ENCODE measurements at regions not wholly inside any gene's neighbourhood (a gene's known extent, or its start where the extent isn't known, plus 50 kb on each side); places are given as distances from the start of the nearest gene placed in this dataset.
"Not testable (repeated sequence)": the region's sequence is repeated elsewhere in the genome, so short reads cannot be mapped to it uniquely, and the experiment has no call there.

- no peak for DNase-seq
These were observed 476.2 kb upstream of the TSHZ3 start for GRCh38 chr19:31825134-31826094.

- DNase-seq: no peak
These were observed 477.1 kb upstream of the TSHZ3 start for GRCh38 chr19:31826325-31826724.

- no peak for DNase-seq
These were observed 482.4 kb upstream of the TSHZ3 start for GRCh38 chr19:31831421-31832175.

- no peak for DNase-seq
These were observed 482.9 kb upstream of the TSHZ3 start for GRCh38 chr19:31832176-31832548.

- DNase-seq: no peak
These were observed 484.8 kb upstream of the TSHZ3 start for GRCh38 chr19:31834070-31834469.

- no peak for DNase-seq
These were observed 489.1 kb upstream of the TSHZ3 start for GRCh38 chr19:31838163-31838815.

- DNase-seq: no peak
These were observed 491.1 kb upstream of the TSHZ3 start for GRCh38 chr19:31840371-31840770.

GRCh38 chr19:31841755-31842154 lies 492.5 kb upstream of the TSHZ3 start:
- DNase-seq: no peak

GRCh38 chr19:31863122-31863521 lies 482.3 kb upstream of the ZNF507 start:
- DNase-seq: no peak

GRCh38 chr19:31874313-31874712 lies 471.1 kb upstream of the ZNF507 start:
- no peak for DNase-seq

GRCh38 chr19:31875591-31875990 lies 469.8 kb upstream of the ZNF507 start:
- DNase-seq: no peak

- DNase-seq: no peak
These were observed 465.1 kb upstream of the ZNF507 start for GRCh38 chr19:31880283-31880682.

GRCh38 chr19:31881988-31882387 lies 463.4 kb upstream of the ZNF507 start:
- DNase-seq: no peak

GRCh38 chr19:31882709-31883108 lies 462.7 kb upstream of the ZNF507 start:
- no peak for DNase-seq

- no peak for DNase-seq
These were observed 462.0 kb upstream of the ZNF507 start for GRCh38 chr19:31883296-31883990.

GRCh38 chr19:31885280-31885853 lies 460.0 kb upstream of the ZNF507 start:
- no peak for DNase-seq

GRCh38 chr19:31890230-31890629 lies 455.2 kb upstream of the ZNF507 start:
- no peak for DNase-seq

- DNase-seq: no peak
These were observed 453.4 kb upstream of the ZNF507 start for GRCh38 chr19:31892060-31892459.

GRCh38 chr19:31893491-31893890 lies 451.9 kb upstream of the ZNF507 start:
- DNase-seq: not testable (repeated sequence)

- no peak for DNase-seq
These were observed 451.0 kb upstream of the ZNF507 start for GRCh38 chr19:31894451-31894850.

GRCh38 chr19:31897292-31897691 lies 448.1 kb upstream of the ZNF507 start:
- DNase-seq: no peak

- DNase-seq: no peak
These were observed 444.4 kb upstream of the ZNF507 start for GRCh38 chr19:31900991-31901390.

GRCh38 chr19:31902821-31903220 lies 442.6 kb upstream of the ZNF507 start:
- DNase-seq: no peak

All from amniotic stem cell (primary cell).